Bone marrow (tissue), 2 donors: ENCODE measurements at regions not wholly inside any gene's neighbourhood (a gene's known extent, or its start where the extent isn't known, plus 50 kb on each side); places are given as distances from the start of the nearest gene placed in this dataset.

Experiments
- DNase-seq, 2 donors: peaks; one replicate each; lab custom pipeline; 2025; lab: John Stamatoyannopoulos, UW

DNA sequence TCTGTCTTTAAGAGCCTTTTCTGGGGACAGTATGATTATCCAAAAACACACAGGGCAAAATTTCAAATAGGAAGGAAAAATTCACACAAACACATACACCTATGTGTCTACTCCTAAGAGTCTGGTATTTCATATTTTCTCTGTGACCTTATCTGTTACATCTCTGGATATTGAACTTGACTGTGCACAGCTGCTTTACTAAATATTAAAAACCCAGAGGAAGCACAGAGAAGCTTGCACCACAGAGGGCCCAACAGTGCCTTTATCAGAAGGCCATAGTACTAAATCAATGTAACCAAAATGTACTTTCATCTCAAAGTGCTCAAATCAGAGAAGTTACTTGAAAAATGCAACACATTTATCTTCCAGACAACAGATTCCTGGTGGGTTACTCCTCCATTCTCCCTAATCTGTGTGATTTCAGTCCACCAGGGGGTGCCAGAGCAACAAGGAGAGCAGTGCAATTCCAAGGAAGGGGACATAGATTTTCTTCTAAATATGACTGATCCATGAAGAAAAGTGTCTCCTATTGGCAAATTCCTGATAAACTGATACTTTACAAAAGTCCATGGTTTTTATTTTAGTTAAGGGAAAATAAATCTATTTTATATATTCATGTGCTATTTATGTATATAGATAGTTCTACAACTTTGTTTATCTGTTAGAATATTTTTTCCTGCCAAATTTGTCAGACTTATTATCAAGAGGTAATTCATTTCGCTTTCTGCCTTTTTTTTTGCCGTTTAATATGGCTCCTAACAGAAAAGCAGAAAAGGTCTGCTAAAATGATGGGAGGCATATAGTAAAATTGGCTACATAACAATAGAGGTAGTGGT, 617.6 kb downstream of the LRFN5 start:
- DNase-seq = no peak

- no peak for DNase-seq
Measured at GRCh38 chr14:42222924-42223471, 616.3 kb downstream of the LRFN5 start.

DNA sequence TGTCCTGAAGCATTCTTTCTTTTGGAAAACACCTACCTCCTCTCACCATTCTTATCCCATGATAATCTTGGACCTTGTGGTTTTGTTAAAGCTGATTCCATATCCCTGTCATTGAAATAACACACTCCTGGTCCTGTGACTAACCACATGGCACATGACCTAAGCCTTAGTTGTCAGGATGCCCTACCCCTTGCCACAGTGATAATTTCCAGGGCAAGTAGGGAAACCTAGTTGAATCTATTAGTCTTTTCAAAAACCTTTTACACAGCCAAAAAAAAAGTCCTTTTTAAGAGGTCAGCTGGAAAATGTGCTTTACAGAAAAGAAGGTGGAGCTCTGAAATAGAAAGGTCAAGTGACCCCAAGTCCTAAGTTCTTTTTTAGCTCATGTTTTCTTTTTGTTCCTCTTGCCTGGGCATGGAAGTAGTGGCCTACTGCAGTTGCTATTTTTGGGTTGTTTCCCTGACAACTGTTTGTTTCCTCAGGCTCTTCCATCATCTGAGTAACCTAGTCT, 608.4 kb downstream of the LRFN5 start:
- DNase-seq = no peak

- no peak for DNase-seq
Measured at GRCh38 chr14:42200957-42201356, 594.3 kb downstream of the LRFN5 start.

DNA sequence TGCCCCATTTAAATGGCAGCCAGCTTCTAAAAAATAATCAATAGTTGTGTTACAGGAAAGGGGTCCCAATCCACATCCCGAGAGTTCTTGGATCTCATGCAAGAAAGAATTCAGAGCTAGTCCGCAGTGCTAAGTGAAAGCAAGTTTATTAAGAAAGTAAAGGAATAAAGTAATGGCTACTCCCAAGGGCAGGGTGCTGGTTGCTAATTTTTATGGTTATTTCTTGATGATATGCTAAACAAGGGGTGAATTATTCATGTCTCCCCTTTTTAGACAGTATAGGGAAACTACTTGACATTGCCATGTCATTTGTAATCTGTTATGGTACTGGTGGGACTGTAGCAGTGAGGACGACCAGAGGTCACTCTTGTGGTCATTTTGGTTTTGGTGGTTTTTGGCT, 591.3 kb downstream of the LRFN5 start:
- no peak for DNase-seq

DNA sequence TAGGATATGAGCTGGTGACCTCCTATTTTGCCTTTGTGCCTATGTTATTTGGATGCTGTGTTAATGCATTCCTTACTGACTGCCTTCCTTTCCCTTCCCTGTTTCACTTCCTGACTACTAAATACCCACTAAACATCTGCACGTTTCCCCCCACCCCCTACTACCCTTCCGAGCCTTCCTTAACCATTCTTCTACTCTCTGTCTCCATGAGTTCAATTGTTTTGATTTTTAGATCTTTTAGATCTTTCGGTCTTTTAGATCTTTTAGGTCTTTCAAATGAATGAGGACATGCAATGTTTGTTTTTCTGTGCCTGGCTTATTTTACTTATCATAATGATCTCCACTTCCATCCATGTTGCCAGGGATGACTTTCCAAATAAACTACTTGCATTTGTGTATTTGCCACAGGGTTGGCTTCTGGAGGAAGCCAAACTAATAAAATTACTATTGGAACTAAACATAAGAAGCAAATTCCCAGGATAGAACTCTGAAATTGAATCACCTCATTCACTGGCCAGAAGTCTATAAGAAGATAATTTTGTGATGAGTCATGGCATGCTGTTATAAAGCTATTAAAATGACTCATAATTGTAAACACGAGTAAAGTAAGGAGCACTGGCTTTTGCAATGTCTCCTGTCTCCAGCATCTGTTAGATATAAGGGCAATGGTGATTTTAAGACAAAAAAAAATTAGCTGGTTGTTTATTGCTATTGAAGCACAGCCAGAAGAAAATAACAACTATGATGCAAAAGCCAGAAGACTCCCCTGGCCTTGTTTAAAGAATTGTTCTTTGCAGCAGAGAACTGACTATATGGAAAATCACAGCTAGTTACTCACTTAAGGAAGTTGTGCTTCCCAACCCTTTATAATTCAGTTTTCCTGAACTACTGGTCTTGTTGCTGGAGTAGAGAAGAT, 586.3 kb downstream of the LRFN5 start:
- no peak for DNase-seq

- DNase-seq = no peak
Measured at GRCh38 chr14:42190744-42191143, 584.1 kb downstream of the LRFN5 start.

DNA sequence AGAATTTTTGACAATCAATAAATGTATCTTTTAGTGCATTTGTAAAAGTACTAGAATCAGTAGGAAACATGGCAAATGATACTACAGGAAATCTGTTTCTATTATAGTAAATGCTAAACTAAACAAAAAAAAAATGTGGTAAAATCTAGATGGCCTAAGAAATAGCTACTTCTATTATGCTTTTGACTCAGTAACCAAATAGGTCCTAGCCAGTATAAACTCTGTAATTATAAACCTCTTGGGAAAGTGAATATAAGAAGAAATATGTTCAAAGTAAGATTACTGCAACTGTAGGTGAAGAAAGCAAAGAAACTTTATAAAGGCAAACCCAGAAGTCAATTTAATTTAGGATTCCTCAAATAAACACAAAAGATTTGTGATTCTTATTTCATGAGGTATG, 581.2 kb downstream of the LRFN5 start:
- no peak for DNase-seq

DNA sequence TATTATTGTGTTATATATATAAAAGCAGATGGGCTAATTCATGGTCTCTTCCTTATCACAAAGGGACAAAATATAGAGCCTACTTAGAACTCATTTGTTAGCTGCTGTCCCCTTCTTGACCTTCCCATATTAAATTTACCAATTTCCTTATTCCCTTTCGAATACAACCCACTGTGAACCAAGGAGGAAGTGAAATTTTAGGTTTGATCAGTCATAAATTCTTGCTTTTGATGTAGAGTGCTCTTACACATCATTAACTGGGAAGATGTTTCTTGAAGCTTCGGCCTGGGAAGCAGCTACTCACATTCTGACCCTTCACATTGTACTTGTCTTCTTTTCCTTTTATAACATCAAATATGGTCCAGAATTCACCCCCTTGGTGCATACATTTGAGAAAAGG, 579.0 kb downstream of the LRFN5 start:
- no peak for DNase-seq

DNA sequence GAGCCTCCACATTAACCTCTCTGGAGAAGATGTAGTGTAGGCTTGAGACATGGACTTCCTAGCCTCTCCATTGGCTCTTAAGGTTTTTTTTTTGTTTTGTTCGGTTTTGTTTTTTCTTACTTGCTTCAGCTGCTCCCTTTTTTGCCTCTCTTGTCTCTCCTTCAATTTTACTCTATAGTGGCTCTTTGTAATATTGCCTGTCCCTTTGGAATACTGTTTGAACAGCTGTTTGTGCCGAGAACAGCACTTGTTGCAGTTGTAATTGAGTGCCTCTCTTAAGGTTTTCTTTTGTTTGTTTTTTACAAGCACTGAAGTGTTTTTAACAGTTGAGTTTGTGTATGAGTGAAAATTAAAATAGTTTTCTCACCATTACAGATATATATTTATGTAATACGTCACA, 567.7 kb downstream of the LRFN5 start:
- DNase-seq = no peak

GRCh38 chr14:42173206-42173605, 566.5 kb downstream of the LRFN5 start:
- no peak for DNase-seq

GRCh38 chr14:42172304-42172703, 565.6 kb downstream of the LRFN5 start:
- DNase-seq = no peak

DNA sequence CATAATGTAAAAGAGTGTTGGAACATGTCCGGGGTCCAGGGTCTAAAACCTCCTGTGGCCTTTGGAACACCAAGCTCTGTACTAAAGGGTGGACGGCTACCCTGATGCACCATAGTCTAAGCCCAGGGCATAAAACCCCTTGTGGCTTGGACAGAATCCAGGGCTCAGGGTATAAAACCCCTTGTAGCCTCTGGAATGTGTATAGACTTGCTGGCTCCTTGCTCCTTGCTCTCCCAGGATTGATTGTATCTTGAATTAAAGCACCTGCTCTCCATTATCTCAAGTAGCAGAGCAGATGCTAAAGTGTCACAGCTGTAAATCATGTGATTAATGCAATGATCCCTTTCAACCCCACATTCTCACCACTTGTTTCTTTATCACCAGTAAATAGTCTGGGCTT, 556.5 kb downstream of the LRFN5 start:
- no peak for DNase-seq

GRCh38 chr14:42159138-42159537, 552.5 kb downstream of the LRFN5 start:
- no peak for DNase-seq

GRCh38 chr14:42149609-42150261, 543.1 kb downstream of the LRFN5 start:
- no peak for DNase-seq

DNA sequence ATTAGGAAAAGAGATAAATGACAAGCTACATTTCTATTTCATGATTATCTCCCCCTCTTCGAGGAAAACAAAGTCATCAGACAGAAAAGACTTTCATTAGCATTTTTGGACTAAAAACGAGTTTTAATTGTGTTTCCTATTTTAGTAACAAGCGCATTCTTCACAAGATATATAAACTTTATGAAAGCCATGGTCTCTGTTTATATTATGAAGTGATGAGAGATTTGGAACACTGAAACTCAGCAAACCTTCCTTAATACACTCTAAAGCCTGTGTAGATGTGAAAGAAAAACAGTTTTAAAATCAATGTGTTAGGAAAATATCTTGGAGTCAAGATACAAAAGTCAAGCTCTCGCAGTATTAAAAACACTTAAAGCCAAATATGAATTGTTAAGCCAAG, 539.1 kb downstream of the LRFN5 start:
- DNase-seq = no peak

- DNase-seq = no peak
Measured at GRCh38 chr14:42143114-42143513, 536.4 kb downstream of the LRFN5 start.

DNA sequence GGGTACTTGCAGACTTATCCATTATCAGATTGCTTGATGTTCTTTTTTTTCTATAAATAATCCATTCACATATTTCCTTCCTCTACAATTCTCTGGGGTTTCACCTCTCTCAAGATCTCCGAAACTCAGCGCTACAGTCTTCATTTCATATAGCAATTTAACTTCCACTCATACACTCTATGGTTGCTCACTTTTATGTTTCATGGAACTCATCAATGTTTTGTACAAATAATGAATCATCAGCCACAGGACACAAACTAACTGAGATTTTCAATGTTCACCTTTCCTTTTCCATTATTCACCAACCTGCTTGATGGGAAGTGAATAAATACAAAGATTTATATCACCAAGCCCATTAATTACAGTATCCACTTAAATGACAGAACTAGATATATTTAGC, 534.7 kb downstream of the LRFN5 start:
- no peak for DNase-seq

DNA sequence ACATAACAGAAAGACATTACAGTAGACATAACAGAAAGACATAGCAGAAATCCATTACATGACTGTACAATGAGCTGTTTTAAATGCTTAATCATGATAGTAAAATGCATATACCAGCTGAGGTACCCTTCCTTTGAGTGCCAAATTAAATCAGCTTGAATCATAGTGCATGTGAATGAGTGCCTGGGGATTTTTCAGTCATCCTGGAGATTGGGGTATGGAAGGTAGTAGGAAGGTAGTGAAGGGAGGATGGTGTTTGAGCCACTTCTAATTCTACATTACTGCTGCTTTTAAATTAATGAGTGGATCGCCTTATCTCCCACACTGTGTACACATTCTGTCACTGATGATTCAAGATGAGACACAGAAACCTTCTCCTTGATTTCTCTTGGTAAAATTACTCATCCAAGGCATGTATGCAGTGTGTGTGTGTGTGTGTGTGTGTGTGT, 534.2 kb downstream of the LRFN5 start:
- DNase-seq = no peak

- DNase-seq = no peak
Measured at GRCh38 chr14:42140001-42140400, 533.3 kb downstream of the LRFN5 start.

GRCh38 chr14:42138406-42138805, 531.7 kb downstream of the LRFN5 start:
- no peak for DNase-seq

DNA sequence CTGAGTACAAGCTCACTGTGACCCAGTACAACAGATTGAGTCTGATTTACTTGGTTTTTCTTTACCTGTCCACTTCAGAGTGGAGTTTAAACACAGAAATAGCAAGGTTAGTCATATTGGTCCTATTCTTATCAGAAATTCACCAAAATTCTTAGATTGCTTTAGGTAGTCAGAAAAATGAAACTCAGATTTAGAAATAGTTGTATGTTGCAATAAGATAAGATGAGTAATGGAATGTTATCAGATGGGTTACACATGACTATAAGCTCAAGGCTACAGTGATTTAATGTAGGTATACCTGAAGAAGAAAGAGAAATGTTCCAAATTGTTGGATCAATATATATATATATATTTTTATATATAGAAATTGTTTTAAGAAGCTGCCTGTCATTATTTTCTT, 524.1 kb downstream of the LRFN5 start:
- DNase-seq = no peak
